ENCODE measurements at regions not wholly inside any gene's neighbourhood (a gene's known extent, or its start where the extent isn't known, plus 50 kb on each side); places are given as distances from the start of the nearest gene placed in this dataset.

DNA sequence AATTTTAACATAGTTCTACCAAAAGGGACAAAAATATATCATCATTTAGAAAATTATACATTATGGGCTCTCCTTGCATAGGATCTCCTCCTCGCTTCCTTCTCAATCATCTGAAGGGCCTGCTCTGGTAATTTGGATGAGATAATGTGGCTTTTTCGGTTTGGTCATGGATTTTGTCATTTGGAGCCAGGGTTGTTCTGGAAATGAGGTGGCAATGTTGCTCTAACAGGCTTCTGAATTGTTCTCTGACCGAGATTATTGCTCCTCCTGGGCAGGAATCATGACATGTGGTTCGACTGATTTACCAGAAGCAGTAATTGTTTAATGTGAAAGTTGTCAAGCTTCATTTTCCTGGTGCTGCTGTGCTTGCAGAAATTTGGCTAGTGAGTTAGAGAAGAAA, 194.7 kb upstream of the ERBB4 start:
- TF ChIP-seq EZH2 (IDR thresholded peaks at IDR 0.05; ENCODE audit: low read depth, unreplicated experiment) (no peak), CTCF (conservative IDR thresholded peaks at IDR 0.05; ENCODE audit: low read depth in 2 of 2) (no peak), STAT1 (IDR thresholded peaks at IDR 0.05; ENCODE audit: unreplicated experiment) (no peak), EZH2phosphoT487 (IDR thresholded peaks at IDR 0.05; ENCODE audit: unreplicated experiment) (no peak), JUNB (IDR thresholded peaks at IDR 0.05; ENCODE audit: unreplicated experiment) (no peak), CREB1 (CRISPR knock-in tag; IDR thresholded peaks at IDR 0.05; ENCODE audit: low read depth) (no peak), ZNF331 (CRISPR knock-in tag; IDR thresholded peaks at IDR 0.05; ENCODE audit: low read depth) (no peak), ETS1 (IDR thresholded peaks at IDR 0.05) (no peak)
- TF ChIP-seq, protein P1, sequence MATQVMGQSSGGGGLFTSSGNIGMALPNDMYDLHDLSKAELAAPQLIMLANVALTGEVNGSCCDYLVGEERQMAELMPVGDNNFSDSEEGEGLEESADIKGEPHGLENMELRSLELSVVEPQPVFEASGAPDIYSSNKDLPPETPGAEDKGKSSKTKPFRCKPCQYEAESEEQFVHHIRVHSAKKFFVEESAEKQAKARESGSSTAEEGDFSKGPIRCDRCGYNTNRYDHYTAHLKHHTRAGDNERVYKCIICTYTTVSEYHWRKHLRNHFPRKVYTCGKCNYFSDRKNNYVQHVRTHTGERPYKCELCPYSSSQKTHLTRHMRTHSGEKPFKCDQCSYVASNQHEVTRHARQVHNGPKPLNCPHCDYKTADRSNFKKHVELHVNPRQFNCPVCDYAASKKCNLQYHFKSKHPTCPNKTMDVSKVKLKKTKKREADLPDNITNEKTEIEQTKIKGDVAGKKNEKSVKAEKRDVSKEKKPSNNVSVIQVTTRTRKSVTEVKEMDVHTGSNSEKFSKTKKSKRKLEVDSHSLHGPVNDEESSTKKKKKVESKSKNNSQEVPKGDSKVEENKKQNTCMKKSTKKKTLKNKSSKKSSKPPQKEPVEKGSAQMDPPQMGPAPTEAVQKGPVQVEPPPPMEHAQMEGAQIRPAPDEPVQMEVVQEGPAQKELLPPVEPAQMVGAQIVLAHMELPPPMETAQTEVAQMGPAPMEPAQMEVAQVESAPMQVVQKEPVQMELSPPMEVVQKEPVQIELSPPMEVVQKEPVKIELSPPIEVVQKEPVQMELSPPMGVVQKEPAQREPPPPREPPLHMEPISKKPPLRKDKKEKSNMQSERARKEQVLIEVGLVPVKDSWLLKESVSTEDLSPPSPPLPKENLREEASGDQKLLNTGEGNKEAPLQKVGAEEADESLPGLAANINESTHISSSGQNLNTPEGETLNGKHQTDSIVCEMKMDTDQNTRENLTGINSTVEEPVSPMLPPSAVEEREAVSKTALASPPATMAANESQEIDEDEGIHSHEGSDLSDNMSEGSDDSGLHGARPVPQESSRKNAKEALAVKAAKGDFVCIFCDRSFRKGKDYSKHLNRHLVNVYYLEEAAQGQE (IDR thresholded peaks at IDR 0.05; ENCODE audit: unreplicated experiment): no peak

Data from GM23338 (cell line).